ENCODE measurements at regions not wholly inside any gene's neighbourhood (a gene's known extent, or its start where the extent isn't known, plus 50 kb on each side); places are given as distances from the start of the nearest gene placed in this dataset.

DNA sequence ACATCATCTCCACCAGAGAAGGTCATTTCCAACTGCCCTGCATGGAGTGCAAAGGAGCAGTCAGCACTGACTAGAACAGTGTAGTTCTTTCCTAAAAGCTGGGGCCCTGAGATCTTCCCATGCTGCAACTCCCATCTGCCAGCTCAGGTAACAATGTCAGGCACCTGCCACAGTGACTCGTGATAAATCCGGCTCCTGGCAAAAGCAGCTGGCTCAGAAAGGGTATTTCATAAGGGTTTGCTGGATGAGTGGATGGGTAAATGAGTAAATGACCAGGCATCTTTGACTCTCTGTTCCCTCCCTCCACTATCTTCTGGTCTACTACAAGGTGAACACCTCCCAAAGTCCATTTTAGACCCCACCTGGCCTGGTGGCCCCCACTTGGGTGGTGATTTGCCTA is 403.6 kb downstream of the NXPE2 start:
- DNase-seq (ENCODE audit: low spot score), result no peak

DNA sequence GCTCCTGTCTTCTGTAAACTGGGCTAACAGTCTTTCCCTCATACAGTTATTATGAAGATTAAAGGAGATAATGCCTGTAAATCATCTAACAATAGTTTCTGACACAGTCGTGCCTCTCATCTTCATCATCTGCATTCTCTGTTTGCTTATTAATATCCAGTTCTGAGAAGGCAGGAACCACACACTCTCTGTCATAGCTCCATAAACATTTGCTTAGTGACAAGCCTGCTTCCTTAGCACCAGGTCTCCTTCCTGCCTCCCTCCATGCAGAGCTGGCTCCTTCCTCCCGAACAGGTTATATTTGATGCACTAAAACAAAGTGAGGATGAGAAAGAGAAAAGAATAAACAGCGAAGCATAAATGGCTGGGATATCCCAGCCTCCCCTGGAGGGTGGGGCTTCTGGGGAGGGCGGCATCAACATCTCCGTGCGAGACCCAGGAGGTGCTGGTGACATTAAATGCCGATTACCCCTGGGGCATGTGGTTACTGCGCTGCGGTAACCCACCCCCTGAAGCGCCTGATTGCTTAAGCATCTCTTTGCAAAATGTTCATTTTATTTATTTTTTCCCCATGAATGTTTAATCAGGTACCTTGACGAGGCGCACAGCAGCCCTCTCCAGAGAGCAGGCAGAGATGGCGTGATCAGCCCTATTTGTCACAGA is 404.9 kb downstream of the NXPE2 start:
- DNase-seq (ENCODE audit: low spot score), result no peak

DNA sequence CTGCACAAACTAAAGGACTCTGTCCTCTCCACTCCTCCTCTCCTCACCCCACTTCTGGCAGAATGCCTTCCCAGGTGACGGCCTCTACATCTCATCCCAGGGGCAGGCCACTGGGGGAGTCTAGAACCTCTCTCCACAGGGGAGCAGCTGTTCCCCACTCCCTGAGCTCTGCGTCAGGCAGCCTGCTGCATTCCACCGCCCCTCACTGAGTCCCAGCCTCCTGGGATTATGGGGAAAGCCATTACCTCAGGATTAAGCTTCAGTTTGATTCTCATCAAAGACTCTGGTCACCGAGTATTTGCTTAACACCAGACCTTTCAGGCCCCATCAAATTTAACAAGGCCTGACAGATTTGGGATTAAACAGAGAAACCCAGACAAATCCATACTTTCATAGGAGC is 405.9 kb downstream of the NXPE2 start:
- DNase-seq (ENCODE audit: low spot score), result no peak

DNA sequence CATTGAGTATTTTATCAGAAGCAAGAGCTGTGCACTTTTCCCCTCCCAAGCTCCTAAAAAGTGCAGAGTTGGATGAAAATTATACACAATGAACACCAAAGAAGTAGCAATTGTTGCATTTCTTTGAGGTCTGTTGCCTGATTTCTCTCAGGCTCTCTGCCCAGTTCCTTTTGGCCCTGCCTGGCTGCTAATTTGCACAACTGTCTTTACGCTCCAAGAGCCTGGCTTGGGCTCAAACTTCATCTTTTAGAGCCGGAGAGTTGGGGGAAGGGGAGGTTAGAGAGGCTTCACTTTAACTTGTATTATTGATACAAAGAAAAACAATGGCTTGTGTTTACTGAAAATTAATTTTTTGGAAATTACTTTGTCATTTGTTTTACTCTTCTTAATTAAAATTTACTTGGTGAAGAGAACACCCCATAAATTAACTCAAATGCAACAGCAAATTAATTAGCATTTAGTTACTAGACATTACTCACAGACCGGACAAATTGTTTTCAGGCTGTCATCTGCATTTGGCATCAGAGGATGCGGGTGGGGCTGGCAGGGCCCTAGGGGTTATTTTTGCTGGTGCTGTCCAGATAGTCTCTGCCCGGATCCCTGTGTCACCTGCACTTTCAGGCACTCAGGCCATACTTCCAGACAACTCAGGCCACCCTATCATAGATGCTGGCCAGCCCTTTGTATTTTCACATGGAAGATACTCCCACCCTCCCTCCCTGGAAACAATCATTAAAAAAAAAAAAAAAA is 407.3 kb downstream of the NXPE2 start:
- no peak for DNase-seq (ENCODE audit: low spot score)

DNA sequence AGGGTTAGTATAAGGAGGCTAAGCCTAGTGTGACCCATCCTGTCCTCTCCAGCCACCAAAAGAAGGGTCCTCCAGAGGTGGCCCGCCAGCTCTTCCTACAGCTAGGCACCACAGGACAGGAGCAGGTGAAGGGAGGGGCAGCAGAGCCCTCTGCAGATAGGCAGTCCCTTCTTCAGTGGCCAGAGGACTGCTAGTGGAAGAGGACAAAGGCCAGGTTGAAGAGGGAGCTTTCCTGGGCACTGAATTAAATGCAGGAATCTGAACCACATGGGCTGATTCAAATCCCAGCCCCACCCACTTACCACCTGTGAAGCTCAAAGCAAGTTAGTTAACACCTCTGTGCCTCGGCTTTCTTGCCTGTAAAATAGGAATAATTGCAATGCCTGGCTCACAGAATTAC is 409.5 kb downstream of the NXPE2 start:
- no peak for DNase-seq (ENCODE audit: low spot score)

DNA sequence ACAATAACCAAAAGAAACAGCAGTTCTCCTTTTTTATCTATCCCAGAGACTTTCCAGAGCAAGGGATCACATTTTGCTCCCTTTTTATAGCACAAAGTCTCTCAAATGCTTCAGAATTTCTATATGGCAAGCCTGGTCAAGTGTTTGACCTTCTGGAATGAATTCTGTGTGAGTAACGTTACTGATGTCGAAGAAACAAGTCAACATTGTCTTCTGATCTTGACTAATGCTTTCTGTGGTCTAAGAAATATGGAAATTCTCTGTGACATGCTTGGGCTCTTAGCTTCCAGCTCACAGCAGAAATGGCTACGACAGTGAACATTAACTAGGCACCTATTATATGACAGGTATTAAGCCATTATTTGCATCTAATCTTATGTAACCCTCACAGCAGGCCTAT is 411.7 kb downstream of the CADM1 start:
- DNase-seq (ENCODE audit: low spot score), result no peak

DNA sequence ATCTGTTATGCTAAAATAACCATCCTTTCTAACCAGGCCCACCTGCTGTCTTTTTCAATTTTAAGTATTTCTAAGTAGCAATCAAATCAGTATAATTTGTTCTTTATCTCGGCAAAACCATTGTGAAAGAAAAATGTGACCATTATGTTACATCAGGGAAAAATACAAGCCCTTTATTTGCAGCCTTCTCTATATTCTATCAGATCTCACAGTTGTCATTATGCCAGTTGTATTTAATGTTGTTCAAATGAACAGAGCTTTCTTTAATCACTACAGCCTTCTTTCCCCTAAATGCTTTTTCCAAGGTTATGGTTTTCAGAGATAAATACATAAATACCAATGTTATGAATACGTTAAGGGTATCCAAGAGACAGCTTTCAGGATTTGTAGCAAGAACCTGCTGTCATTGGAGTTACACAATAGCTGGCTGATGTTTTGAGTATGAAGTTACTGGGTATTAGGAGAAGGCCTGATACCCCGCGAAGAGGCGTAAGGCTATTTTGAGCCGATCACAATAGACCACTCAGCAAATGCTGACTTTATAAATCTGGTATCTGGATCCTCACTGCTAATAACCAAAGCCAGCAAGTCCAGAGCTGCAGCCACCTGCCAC is 406.3 kb downstream of the CADM1 start:
- no peak for DNase-seq (ENCODE audit: low spot score)

DNA sequence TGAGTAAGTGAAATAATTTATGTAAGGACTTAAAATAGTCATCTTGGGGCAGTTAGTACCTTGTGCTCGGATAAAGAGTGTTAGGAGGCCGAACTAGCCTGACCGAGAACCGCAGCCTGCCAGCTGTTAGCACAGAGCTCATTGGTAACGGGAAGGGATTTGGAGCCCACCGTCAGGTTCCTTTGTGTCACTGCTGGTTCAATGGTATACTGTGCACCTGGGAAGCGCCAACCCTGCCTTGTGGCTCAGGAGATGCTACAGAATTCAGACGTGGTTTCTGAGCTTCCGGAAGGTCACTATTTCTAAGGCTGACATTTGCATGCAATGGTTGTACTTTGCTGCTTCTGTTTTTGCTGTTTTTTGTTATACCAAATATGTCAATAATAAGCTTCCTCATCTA is 403.5 kb downstream of the CADM1 start:
- no peak for DNase-seq (ENCODE audit: low spot score)

DNA sequence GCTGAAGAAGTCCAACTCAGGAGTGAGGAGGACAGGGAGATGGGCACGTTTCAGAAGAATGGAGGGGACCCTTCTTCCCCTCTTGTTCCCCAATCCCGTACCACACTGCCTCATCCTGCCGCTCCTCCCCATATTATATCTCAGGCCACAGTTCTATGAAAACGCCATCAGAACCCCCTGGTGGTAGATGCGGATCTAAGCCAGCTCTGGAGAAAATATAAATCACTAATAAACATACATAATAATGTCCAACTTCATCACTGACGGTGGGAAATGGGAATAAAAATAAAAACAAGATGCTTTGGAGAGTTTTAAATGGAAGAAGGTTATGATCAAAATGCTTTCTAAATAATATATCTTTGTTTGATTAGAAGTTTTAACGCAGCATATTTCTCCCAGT is 400.3 kb downstream of the CADM1 start:
- no peak for DNase-seq (ENCODE audit: low spot score)

DNA sequence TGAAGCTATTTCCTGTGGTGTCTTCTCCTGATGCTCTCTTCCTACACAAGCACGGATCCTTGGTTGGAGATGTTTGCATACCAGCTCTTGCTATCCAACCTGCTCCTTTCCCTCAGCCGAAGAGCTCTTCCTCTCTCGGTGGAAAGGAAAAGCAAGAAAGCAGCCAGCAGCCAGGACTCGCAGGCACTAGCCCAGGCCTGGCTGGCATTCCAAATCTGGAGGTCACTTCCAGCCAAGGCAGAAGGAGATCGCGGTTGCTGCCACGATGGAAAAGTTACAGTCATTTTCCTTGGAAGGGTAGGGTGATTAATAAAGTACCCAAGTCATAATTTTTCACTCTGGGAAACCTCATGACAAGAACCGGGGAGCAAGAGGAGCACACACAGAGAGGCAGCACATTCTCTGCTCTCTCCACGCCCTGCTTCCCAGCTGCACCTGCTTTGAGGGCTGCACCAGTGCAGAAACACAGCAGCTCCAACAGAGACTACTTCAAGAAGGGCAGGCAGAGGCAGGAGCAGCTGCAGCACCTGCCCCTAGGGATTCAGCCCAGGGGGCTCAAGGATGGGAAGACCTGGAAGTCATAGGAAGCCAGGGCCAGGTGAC is 399.3 kb downstream of the CADM1 start:
- DNase-seq (ENCODE audit: low spot score), result no peak

DNA sequence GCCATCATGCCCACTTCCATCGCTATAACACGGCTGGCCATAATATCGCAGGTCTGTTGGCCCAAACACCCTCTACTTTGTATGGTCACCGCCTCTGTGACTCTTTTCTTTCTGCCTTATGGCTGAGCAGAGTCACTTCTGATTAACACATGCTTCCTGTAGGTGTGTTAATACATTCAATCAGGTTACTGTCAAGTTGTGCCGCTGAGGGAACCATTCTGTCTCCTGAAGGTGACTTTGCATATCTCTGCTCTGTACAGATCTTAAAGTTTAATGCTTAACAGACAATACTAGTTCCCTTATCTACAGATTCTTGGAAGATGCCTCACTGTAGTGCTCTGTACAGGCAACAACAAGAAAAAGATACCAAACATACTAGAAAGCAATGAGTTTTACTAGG is 393.1 kb downstream of the CADM1 start:
- no peak for DNase-seq (ENCODE audit: low spot score)

DNA sequence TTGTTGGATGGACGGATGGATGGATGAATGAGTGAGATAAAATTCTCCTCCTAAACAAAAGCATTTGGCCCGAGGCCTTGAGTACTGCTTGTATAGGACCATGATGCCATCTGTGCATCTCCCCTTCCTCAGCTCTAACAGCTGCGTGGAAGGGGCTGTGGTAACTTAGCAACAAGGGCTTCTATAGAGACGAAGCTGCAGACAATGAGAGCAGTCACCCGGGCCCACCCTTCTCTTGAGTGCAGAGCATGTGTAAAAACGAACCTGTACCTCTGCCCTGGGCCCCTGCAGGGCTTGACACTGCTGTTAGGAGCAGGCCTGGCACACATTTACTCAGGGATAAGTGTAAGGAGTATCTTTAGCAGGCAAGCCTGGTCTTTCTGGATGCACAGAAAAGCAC is 391.5 kb downstream of the CADM1 start:
- no peak for DNase-seq (ENCODE audit: low spot score)

DNA sequence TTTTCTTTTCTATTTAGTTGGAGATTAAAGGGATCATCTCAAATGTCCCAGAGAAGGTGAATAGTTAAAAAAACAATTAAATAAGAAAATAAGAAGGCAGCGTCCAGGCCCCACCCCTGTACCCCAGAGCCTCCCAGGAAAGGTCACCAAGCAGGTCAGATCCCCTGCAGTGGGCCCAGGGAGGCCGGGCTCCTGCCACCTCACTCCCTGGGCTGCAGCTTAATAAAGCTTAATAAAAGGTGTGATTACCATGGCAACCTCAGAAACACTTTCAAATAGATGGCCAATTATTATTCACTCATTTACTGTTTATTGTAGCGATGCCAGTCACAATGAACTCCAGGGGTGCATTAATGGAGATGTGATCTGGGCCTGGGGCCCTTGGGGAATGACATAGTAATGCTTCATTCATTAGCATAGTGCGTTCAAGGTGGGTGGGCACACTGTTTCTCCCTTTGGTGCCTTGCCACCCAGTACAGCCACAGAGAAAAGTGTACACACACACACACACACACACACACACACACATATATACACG is 386.2 kb downstream of the CADM1 start:
- no peak for DNase-seq (ENCODE audit: low spot score)

DNA sequence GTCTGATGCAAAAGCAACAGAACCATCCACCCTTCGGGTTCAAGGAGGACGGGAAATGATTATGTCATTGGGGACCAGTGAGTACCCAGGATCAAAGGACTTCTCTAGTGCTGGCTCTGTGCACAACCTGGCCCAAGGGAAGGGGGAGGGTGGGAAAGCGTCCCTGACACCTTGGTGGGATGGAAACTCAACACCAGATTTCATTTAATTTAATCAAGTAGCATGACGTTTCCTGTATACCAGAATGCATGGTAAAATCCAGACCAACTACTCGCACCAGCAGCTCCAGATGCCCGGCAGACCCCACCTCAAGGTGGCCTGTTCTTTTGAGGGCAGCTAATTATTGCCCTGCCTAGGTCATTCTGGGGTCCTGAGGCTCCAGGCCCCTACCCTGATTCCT is 385.1 kb downstream of the CADM1 start:
- DNase-seq (ENCODE audit: low spot score), result no peak
